HepG2 (cell line): ENCODE measurements at regions not wholly inside any gene's neighbourhood (a gene's known extent, or its start where the extent isn't known, plus 50 kb on each side); places are given as distances from the start of the nearest gene placed in this dataset.
A peak's percentile ranks its signal among the peaks of the same experiment; 100 is the strongest.

ENCODE experiments used
- ATM ChIP-seq: fragments of 450-650 bp; IDR thresholded peaks from 2 replicates; pipeline ENCODE4 v1.7.1; 2017; ENCODE audit warnings: mild to moderate bottlenecking, borderline replicate concordance
- CREM ChIP-seq, 2 experiments: sonication (generic) in 1 of 2; formaldehyde crosslinking in 1 of 2; IDR thresholded peaks; 2 replicates each; pipeline versions ENCODE4 v1.4.0 to v1.6.1; 2016 to 2020; ENCODE audit warnings: antibody characterized with exemption in 1 of 2, mild to moderate bottlenecking in 1 of 2, missing genetic modification reagents in 1 of 2
- DNMT3B ChIP-seq: conservative IDR thresholded peaks from 2 replicates; pipeline ENCODE4 v1.6.1; 2016; ENCODE audit warnings: missing biosample characterization, control low read depth
- ESRRA ChIP-seq: sonication (generic); formaldehyde crosslinking; IDR thresholded peaks from 2 replicates; pipeline ENCODE4 v1.5.1; 2020; ENCODE audit warnings: mild to moderate bottlenecking, low read depth, missing genetic modification reagents
- GTF3A ChIP-seq: sonication (generic); formaldehyde crosslinking; conservative IDR thresholded peaks from 2 replicates; pipeline ENCODE4 v1.4.0; 2020; ENCODE audit warnings: mild to moderate bottlenecking, missing genetic modification reagents
- HNRNPK ChIP-seq: fragments of 200-400 bp; formaldehyde crosslinking; IDR thresholded peaks from 2 replicates; pipeline ENCODE4 v1.6.1; 2018; ENCODE audit warnings: low read length, low read depth, moderate library complexity, mild to moderate bottlenecking; ENCODE audit not compliant: poor library complexity, severe bottlenecking
- HOXA3 ChIP-seq: sonication (generic); formaldehyde crosslinking; IDR thresholded peaks from 2 replicates; pipeline ENCODE4 v1.5.0; 2020; ENCODE audit warnings: missing genetic modification reagents
- ISL2 ChIP-seq: sonication (generic); formaldehyde crosslinking; IDR thresholded peaks from 2 replicates; pipeline ENCODE4 v1.5.0; 2020; ENCODE audit warnings: missing genetic modification reagents
- NCOA5 ChIP-seq: sonication (generic); formaldehyde crosslinking; IDR thresholded peaks from 2 replicates; pipeline ENCODE4 v1.4.0; 2020; ENCODE audit warnings: missing genetic modification reagents
- NR2F1 ChIP-seq, 2 experiments: fragments of 450-650 bp in 1 of 2; formaldehyde crosslinking in 1 of 2; IDR thresholded peaks; 2 replicates each; pipeline versions ENCODE4 v1.5.0 to v1.6.1; 2016 to 2020; ENCODE audit warnings: mild to moderate bottlenecking in 1 of 2, missing compliant biosample characterization in 1 of 2, missing genetic modification reagents in 1 of 2, moderate library complexity in 1 of 2
- SIX4 ChIP-seq: sonication (generic); formaldehyde crosslinking; IDR thresholded peaks from 2 replicates; pipeline ENCODE4 v1.4.0; 2020; ENCODE audit warnings: missing genetic modification reagents
- SUZ12 ChIP-seq: fragments of 150-350 bp; IDR thresholded peaks from 2 replicates; pipeline ENCODE4 v1.6.1; 2014; ENCODE audit warnings: low read depth, low read length
- TBP ChIP-seq: sonication (generic); formaldehyde crosslinking; IDR thresholded peaks from 2 replicates; pipeline ENCODE4 v1.5.0; 2020; ENCODE audit warnings: missing genetic modification reagents
- ZFP36L1 ChIP-seq: sonication (generic); formaldehyde crosslinking; IDR thresholded peaks from 2 replicates; pipeline ENCODE4 v1.8.0; 2022; ENCODE audit warnings: mild to moderate bottlenecking, missing genetic modification reagents, moderate library complexity
- ZFP37 ChIP-seq: sonication (generic); formaldehyde crosslinking; IDR thresholded peaks from 2 replicates; pipeline ENCODE4 v1.4.0; 2020; ENCODE audit warnings: missing genetic modification reagents, borderline replicate concordance
- ZIK1 ChIP-seq: sonication (generic); formaldehyde crosslinking; IDR thresholded peaks from 2 replicates; pipeline ENCODE4 v1.5.0; 2020; ENCODE audit warnings: mild to moderate bottlenecking, low read depth, missing genetic modification reagents, borderline replicate concordance
- ZNF136 ChIP-seq: sonication (generic); formaldehyde crosslinking; IDR thresholded peaks from 2 replicates; pipeline ENCODE4 v1.8.1; 2022; ENCODE audit warnings: low read depth, mild to moderate bottlenecking, moderate library complexity, missing genetic modification reagents
- ZNF326 ChIP-seq: sonication (generic); formaldehyde crosslinking; IDR thresholded peaks from 2 replicates; pipeline ENCODE4 v1.4.0; 2020; ENCODE audit warnings: missing genetic modification reagents, borderline replicate concordance
- ZNF354B ChIP-seq: sonication (generic); formaldehyde crosslinking; IDR thresholded peaks from 2 replicates; pipeline ENCODE4 v1.8.0; 2022; ENCODE audit warnings: mild to moderate bottlenecking, missing genetic modification reagents
- ZNF773 ChIP-seq: sonication (generic); formaldehyde crosslinking; IDR thresholded peaks from 2 replicates; pipeline ENCODE4 v1.4.0; 2020; ENCODE audit warnings: missing genetic modification reagents, borderline replicate concordance
- ZNF879 ChIP-seq: sonication (generic); formaldehyde crosslinking; IDR thresholded peaks from 2 replicates; pipeline ENCODE4 v1.8.1; 2023; ENCODE audit warnings: missing genetic modification reagents
- TF ChIP-seq, protein P1 (sequence below): sonication (generic); formaldehyde crosslinking; IDR thresholded peaks from 2 replicates; pipeline ENCODE4 v1.8.0; 2023; ENCODE audit warnings: mild to moderate bottlenecking, missing genetic modification reagents
- TF ChIP-seq, protein P2 (sequence below): sonication (generic); formaldehyde crosslinking; IDR thresholded peaks from 2 replicates; pipeline ENCODE4 v1.4.0; 2020; ENCODE audit warnings: missing genetic modification reagents, borderline replicate concordance
- TF ChIP-seq, protein P3 (sequence below): sonication (generic); formaldehyde crosslinking; IDR thresholded peaks from 2 replicates; pipeline ENCODE4 v1.4.0; 2020; ENCODE audit warnings: missing genetic modification reagents, borderline replicate concordance
- TF ChIP-seq, protein P4 (sequence below): sonication (generic); formaldehyde crosslinking; IDR thresholded peaks from 2 replicates; pipeline ENCODE4 v1.4.0; 2020; ENCODE audit warnings: missing genetic modification reagents

DNA sequence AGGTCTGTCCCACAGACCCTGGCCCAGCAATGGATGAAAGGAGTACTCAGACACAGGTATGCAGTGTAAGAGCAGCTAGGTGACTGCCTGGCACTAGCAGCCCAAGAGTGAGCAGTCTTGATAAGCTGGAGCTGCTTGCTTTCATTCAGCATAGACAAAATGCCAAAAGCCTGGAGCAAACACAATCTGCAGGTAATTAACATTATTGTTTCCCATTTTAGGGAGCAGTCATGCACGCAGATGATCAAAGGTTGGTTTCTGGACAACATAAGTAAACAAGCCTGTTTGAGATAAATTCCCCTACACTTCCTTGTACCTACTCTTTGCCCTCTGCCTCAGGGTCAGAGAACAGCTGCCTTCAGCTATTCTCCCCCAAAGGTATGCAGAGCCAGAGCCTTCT is 73.7 kb upstream of the MSTN start (continued):
- TF ChIP-seq ZNF354B (CRISPR knock-in tag) (0 out of 2 replicates have a peak, but pooled peaks have one; percentile 10), HOXA3 (CRISPR knock-in tag) (no peak), ATM (no peak), NR2F1 (CRISPR knock-in tag; IDR thresholded peaks at IDR 0.05) (peak in 1 of 2 experiments; percentile 61; a peak in 1 of 4 replicates), GTF3A (no peak), ZNF879 (no peak), ZFP37 (CRISPR knock-in tag) (no peak), SUZ12 (no peak), ESRRA (no peak), TBP (no peak), DNMT3B (CRISPR knock-in tag) (no peak), ZNF773 (no peak), ZNF326 (CRISPR knock-in tag) (no peak), ZNF136 (CRISPR knock-in tag) (no peak), ZIK1 (CRISPR knock-in tag) (no peak), SIX4 (CRISPR knock-in tag) (no peak), NCOA5 (no peak), CREM (IDR thresholded peaks at IDR 0.05) (peak; percentile 31; the same call in 1 of the 2 replicates), CREM (CRISPR knock-in tag; IDR thresholded peaks at IDR 0.05) (no peak), ZFP36L1 (CRISPR knock-in tag) (0 out of 2 replicates have a peak, but pooled peaks have one; percentile 32), ISL2 (CRISPR knock-in tag) (peak; percentile 32; the same call in 1 of the 2 replicates), HNRNPK (no peak)
- TF ChIP-seq, protein P1, sequence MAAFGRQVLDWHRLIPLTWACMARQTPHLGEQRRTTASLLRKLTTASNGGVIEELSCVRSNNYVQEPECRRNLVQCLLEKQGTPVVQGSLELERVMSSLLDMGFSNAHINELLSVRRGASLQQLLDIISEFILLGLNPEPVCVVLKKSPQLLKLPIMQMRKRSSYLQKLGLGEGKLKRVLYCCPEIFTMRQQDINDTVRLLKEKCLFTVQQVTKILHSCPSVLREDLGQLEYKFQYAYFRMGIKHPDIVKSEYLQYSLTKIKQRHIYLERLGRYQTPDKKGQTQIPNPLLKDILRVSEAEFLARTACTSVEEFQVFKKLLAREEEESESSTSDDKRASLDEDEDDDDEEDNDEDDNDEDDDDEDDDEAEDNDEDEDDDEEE (CRISPR knock-in tag), result no peak
- TF ChIP-seq, protein P2, sequence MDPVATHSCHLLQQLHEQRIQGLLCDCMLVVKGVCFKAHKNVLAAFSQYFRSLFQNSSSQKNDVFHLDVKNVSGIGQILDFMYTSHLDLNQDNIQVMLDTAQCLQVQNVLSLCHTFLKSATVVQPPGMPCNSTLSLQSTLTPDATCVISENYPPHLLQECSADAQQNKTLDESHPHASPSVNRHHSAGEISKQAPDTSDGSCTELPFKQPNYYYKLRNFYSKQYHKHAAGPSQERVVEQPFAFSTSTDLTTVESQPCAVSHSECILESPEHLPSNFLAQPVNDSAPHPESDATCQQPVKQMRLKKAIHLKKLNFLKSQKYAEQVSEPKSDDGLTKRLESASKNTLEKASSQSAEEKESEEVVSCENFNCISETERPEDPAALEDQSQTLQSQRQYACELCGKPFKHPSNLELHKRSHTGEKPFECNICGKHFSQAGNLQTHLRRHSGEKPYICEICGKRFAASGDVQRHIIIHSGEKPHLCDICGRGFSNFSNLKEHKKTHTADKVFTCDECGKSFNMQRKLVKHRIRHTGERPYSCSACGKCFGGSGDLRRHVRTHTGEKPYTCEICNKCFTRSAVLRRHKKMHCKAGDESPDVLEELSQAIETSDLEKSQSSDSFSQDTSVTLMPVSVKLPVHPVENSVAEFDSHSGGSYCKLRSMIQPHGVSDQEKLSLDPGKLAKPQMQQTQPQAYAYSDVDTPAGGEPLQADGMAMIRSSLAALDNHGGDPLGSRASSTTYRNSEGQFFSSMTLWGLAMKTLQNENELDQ (CRISPR knock-in tag), result no peak
- TF ChIP-seq, protein P3, sequence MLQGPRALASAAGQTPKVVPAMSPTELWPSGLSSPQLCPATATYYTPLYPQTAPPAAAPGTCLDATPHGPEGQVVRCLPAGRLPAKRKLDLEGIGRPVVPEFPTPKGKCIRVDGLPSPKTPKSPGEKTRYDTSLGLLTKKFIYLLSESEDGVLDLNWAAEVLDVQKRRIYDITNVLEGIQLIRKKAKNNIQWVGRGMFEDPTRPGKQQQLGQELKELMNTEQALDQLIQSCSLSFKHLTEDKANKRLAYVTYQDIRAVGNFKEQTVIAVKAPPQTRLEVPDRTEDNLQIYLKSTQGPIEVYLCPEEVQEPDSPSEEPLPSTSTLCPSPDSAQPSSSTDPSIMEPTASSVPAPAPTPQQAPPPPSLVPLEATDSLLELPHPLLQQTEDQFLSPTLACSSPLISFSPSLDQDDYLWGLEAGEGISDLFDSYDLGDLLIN (CRISPR knock-in tag), result no peak
- TF ChIP-seq, protein P4, sequence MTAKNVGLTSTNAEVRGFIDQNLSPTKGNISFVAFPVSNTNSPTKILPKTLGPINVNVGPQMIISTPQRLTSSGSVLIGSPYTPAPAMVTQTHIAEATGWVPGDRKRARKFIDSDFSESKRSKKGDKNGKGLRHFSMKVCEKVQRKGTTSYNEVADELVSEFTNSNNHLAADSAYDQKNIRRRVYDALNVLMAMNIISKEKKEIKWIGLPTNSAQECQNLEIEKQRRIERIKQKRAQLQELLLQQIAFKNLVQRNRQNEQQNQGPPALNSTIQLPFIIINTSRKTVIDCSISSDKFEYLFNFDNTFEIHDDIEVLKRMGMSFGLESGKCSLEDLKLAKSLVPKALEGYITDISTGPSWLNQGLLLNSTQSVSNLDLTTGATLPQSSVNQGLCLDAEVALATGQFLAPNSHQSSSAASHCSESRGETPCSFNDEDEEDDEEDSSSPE (CRISPR knock-in tag), result no peak
